Vagina (tissue), 2 donors: ENCODE measurements at regions not wholly inside any gene's neighbourhood (a gene's known extent, or its start where the extent isn't known, plus 50 kb on each side); places are given as distances from the start of the nearest gene placed in this dataset.

Experiments used
- DNase-seq, 2 donors: peaks; one replicate each; pipeline ENCODE4 v3.0.0-alpha.2; 2017; ENCODE audit errors: extremely low spot score in 2 of 2
- H3K27ac ChIP-seq: fragments of 200-600 bp; sonication (generic); one replicate; pipeline ENCODE4 v1.5.1; 2019
- H3K27me3 ChIP-seq: fragments of 200-600 bp; sonication (generic); one replicate; pipeline ENCODE4 v1.5.1; 2019
- H3K36me3 ChIP-seq, 2 donors: fragments of 200-600 bp; sonication (generic); one replicate each; pipeline ENCODE4 v1.5.1; 2017 to 2019
- H3K4me1 ChIP-seq: fragments of 200-600 bp; sonication (generic); one replicate; pipeline ENCODE4 v1.5.1; 2019
- H3K4me3 ChIP-seq, 2 donors: fragments of 200-600 bp; sonication (generic); 1 replicate in 1 of 2; 2 replicates in 1 of 2; pipeline ENCODE4 v1.5.1; 2016 to 2019
- H3K9me3 ChIP-seq: fragments of 200-600 bp; sonication (generic); one replicate; pipeline ENCODE4 v1.5.1; 2019
- POLR2A ChIP-seq, 2 donors: fragments of 450-650 bp; IDR thresholded peaks; one replicate each; pipeline ENCODE4 v1.6.1; 2017; ENCODE audit warnings: antibody characterized with exemption in 2 of 2, mild to moderate bottlenecking in 2 of 2, moderate library complexity in 2 of 2
- POLR2AphosphoS5 ChIP-seq, 2 donors: sonication (generic); formaldehyde crosslinking; IDR thresholded peaks; one replicate each; pipeline ENCODE4 v1.9.0; 2017; ENCODE audit warnings: antibody characterized with exemption in 2 of 2, mild to moderate bottlenecking in 2 of 2, low read depth in 1 of 2; ENCODE audit not compliant: insufficient read depth in 1 of 2
- intact Hi-C: fragments of 100-400 bp; cut with DNase I; formaldehyde crosslinking; loops from one replicate; pipeline ENCODE4 v1.15.1; 2023
- TF ChIP-seq, protein P1 (sequence below), 3 experiments: fragments of 450-650 bp in 2 of 3; fragments of 200-600 bp in 1 of 3; sonication (generic) in 1 of 3; IDR thresholded peaks; one replicate each; pipeline ENCODE4 v1.5.1; 2017 to 2019; ENCODE audit warnings: antibody characterized with exemption in 3 of 3, mild to moderate bottlenecking in 2 of 3, moderate library complexity in 2 of 3

DNA sequence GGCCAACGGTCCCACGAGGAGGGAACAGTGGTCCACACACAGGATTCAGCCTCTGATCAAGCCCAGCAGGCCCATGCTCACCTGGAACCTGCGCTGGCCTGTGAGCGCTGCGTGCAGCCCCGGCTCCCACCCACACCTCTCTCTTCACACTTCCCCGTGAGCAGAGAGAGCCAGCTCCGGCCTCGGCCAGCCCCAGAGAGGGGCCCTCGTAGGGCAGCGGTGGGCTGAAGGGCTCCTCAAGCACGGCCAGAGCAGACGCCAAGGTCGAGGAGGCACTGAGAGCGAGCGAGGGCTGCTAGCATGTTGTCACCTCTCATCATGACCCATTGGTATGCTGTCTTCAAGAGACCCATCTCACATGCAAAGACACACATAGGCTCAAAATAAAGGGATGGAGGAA, 83.0 kb upstream of the FMR1 start:
- no peaks in the 10 kb centered on the region for H3K4me1 ChIP-seq
- intact Hi-C loops: no loop called here
- TF ChIP-seq POLR2A (IDR thresholded peaks at IDR 0.05) (no peak), POLR2AphosphoS5 (IDR thresholded peaks at IDR 0.05; ENCODE audit: insufficient read depth in 1 of 2, low read depth in 1 of 2) (no peak)
- TF ChIP-seq, protein P1, sequence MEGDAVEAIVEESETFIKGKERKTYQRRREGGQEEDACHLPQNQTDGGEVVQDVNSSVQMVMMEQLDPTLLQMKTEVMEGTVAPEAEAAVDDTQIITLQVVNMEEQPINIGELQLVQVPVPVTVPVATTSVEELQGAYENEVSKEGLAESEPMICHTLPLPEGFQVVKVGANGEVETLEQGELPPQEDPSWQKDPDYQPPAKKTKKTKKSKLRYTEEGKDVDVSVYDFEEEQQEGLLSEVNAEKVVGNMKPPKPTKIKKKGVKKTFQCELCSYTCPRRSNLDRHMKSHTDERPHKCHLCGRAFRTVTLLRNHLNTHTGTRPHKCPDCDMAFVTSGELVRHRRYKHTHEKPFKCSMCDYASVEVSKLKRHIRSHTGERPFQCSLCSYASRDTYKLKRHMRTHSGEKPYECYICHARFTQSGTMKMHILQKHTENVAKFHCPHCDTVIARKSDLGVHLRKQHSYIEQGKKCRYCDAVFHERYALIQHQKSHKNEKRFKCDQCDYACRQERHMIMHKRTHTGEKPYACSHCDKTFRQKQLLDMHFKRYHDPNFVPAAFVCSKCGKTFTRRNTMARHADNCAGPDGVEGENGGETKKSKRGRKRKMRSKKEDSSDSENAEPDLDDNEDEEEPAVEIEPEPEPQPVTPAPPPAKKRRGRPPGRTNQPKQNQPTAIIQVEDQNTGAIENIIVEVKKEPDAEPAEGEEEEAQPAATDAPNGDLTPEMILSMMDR (IDR thresholded peaks at IDR 0.05): no peak

GRCh38 chrX:147832707-147833348, 78.9 kb upstream of the FMR1 start:
- Histone ChIP-seq H3K4me3 (no peak overlapping the region), H3K27ac (no peak overlapping the region), H3K9me3 (no peaks in the 10 kb centered on the region), H3K27me3 (no peaks in the 10 kb centered on the region), H3K36me3 (no peaks in the 10 kb centered on the region), H3K4me1 (no peaks in the 10 kb centered on the region)
- intact Hi-C loops: no loop called here
- TF ChIP-seq, protein P1 (IDR thresholded peaks at IDR 0.05): no peak
- no peak for TF ChIP-seq POLR2AphosphoS5 (IDR thresholded peaks at IDR 0.05; ENCODE audit: insufficient read depth in 1 of 2, low read depth in 1 of 2)
- no peak for TF ChIP-seq POLR2A (IDR thresholded peaks at IDR 0.05)
- no peak for DNase-seq

More for the DNA sequence above, 83.0 kb upstream of the FMR1 start:
- no peak overlapping the region for H3K27ac ChIP-seq
- no peaks in the 10 kb centered on the region for H3K9me3 ChIP-seq
- no peaks in the 10 kb centered on the region for H3K36me3 ChIP-seq
- H3K27me3 ChIP-seq: no peaks in the 10 kb centered on the region
- DNase-seq: no peak
- H3K4me3 ChIP-seq: no peak overlapping the region

DNA sequence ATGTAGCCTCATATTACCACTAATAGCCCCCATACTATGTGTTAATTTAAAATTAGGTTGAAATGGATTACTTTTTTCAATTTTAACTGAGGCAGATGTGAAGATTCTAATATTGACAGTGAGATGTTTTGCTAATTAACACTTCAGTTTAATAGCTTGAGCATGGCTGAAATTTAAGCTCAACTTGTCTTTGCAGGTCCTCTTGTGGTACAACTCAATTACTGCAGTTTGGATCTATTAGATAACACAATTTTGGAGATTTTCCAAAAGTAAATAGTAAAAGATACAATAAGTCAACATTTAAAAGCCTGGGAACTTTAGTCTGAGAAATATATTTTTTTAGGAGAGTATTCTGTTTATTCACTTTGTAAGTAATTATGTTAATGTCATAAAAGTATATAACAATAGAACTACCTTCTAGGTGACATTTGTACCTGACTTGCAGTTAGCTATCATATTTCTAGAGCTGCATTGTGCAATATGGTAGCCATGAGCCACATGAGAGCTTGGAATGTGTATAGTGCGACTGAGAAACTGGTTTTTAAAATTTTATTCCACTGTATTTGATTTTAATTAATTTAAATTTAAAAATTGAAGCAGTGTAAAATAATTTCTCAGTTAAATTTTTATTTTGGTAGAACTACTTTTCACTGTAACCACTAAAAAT, 73.1 kb upstream of the FMR1 start:
- no peaks in the 10 kb centered on the region for H3K4me1 ChIP-seq
- no peak for DNase-seq
- H3K36me3 ChIP-seq: no peaks in the 10 kb centered on the region
- no peak overlapping the region for H3K27ac ChIP-seq
- no peaks in the 10 kb centered on the region for H3K9me3 ChIP-seq
- H3K4me3 ChIP-seq: no peak overlapping the region
- intact Hi-C loops: no loop called here
- no peaks in the 10 kb centered on the region for H3K27me3 ChIP-seq
- TF ChIP-seq POLR2AphosphoS5 (IDR thresholded peaks at IDR 0.05; ENCODE audit: insufficient read depth in 1 of 2, low read depth in 1 of 2) (no peak), POLR2A (IDR thresholded peaks at IDR 0.05) (no peak)
- TF ChIP-seq, protein P1 (IDR thresholded peaks at IDR 0.05): no peak

DNA sequence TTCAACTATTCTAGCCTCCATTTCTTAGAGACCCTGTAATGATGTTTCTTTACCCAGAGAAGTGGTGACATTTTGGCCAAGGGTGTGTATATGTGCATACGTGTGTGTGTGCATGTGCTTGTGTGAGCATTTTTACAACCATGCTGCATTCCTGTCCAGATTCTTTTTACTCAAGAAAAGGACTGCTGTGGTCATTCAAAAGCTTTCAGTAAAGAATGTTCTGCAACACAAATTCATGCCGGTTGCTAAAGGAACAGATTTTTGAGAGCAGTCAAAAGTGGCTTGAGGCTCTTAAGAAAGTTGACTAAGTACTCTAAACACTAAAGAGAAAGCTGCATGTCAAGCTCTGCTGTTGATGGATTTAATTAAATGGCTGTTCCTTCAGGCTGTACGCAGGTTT, 65.0 kb upstream of the FMR1 start:
- TF ChIP-seq POLR2AphosphoS5 (IDR thresholded peaks at IDR 0.05; ENCODE audit: insufficient read depth in 1 of 2, low read depth in 1 of 2): no peak
- TF ChIP-seq, protein P1 (IDR thresholded peaks at IDR 0.05): no peak
- TF ChIP-seq POLR2A (IDR thresholded peaks at IDR 0.05): no peak
- no peak overlapping the region for H3K27ac ChIP-seq
- no peaks in the 10 kb centered on the region for H3K4me1 ChIP-seq
- no peaks in the 10 kb centered on the region for H3K9me3 ChIP-seq
- intact Hi-C loops: no loop called here
- no peaks in the 10 kb centered on the region for H3K36me3 ChIP-seq
- no peak for DNase-seq
- no peak overlapping the region for H3K4me3 ChIP-seq
- no peaks in the 10 kb centered on the region for H3K27me3 ChIP-seq

- Histone ChIP-seq H3K36me3 (no peaks in the 10 kb centered on the region), H3K4me3 (no peak overlapping the region), H3K9me3 (no peaks in the 10 kb centered on the region), H3K27ac (no peak overlapping the region), H3K27me3 (no peaks in the 10 kb centered on the region), H3K4me1 (no peaks in the 10 kb centered on the region)
- DNase-seq: no peak
- TF ChIP-seq POLR2AphosphoS5 (IDR thresholded peaks at IDR 0.05; ENCODE audit: insufficient read depth in 1 of 2, low read depth in 1 of 2) (no peak), POLR2A (IDR thresholded peaks at IDR 0.05) (no peak)
- TF ChIP-seq, protein P1 (IDR thresholded peaks at IDR 0.05): no peak
- intact Hi-C loops: no loop called here
These were observed 63.7 kb upstream of the FMR1 start for GRCh38 chrX:147847999-147848398.
